ENCODE measurements at regions not wholly inside any gene's neighbourhood (a gene's known extent, or its start where the extent isn't known, plus 50 kb on each side); places are given as distances from the start of the nearest gene placed in this dataset.
A peak's percentile ranks its signal among the peaks of the same experiment; 100 is the strongest.
"Not testable (repeated sequence)": the region's sequence is repeated elsewhere in the genome, so short reads cannot be mapped to it uniquely, and the experiment has no call there.

DNA sequence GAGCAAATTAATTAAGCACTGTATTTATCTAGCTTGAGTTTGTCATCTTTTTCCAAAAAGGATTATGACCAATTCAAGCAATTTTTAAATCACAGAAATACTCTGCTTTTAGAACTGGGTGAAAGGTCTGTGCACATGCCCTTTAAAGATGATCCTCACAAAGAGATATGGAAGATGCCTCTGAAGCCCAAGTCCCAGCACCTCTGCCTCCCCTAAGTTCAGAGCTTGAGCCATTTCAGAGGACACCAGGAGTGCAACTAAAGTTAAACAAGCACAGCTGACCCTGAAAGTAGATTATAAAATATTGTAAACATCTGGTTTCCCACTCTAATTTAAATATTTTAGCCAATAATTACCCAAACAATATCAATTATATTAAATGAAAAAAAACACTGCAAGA is 139.5 kb upstream of the BEND6 start:
- TF ChIP-seq POLR2AphosphoS5 (IDR thresholded peaks at IDR 0.05), result no peak
- TF ChIP-seq POLR2A (IDR thresholded peaks at IDR 0.05), result no peak
- TF ChIP-seq, protein P1, sequence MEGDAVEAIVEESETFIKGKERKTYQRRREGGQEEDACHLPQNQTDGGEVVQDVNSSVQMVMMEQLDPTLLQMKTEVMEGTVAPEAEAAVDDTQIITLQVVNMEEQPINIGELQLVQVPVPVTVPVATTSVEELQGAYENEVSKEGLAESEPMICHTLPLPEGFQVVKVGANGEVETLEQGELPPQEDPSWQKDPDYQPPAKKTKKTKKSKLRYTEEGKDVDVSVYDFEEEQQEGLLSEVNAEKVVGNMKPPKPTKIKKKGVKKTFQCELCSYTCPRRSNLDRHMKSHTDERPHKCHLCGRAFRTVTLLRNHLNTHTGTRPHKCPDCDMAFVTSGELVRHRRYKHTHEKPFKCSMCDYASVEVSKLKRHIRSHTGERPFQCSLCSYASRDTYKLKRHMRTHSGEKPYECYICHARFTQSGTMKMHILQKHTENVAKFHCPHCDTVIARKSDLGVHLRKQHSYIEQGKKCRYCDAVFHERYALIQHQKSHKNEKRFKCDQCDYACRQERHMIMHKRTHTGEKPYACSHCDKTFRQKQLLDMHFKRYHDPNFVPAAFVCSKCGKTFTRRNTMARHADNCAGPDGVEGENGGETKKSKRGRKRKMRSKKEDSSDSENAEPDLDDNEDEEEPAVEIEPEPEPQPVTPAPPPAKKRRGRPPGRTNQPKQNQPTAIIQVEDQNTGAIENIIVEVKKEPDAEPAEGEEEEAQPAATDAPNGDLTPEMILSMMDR (IDR thresholded peaks at IDR 0.05), result no peak
- TF ChIP-seq EP300 (IDR thresholded peaks at IDR 0.05), result no peak
- no peaks in the 10 kb centered on the region for H3K27me3 ChIP-seq
- no peak for DNase-seq
- no peak overlapping the region for H3K4me3 ChIP-seq
- no peaks in the 10 kb centered on the region for H3K4me1 ChIP-seq
- H3K36me3 ChIP-seq, result no peaks in the 10 kb centered on the region
- no peak for ATAC-seq (ENCODE audit: low FRiP score in 2 of 2)
- no peaks in the 10 kb centered on the region for H3K9me3 ChIP-seq
- H3K27ac ChIP-seq, result no peak overlapping the region

DNA sequence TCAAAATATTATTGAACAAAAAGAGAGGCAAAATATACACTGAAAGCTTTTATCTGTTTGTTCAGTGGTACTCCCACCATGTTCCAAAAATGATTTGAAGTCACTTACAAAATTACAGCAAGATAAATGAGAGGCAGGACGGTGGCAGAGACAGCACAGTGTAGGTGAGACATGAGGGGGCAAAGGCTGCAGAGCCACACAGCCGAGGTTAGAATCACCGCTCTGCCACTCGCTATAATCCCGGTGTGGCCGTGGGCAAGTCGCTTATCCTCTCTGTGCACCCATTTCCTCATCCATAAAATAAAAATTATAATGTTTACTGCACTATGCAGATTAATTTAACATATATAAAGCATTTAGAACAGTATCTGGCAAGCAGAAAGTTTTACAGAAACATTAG is 140.1 kb upstream of the BEND6 start:
- DNase-seq, result no peak
- Histone ChIP-seq H3K4me1 (no peaks in the 10 kb centered on the region), H3K4me3 (no peak overlapping the region), H3K9me3 (no peaks in the 10 kb centered on the region), H3K27ac (no peak overlapping the region), H3K27me3 (no peaks in the 10 kb centered on the region), H3K36me3 (no peaks in the 10 kb centered on the region)
- ATAC-seq (ENCODE audit: low FRiP score in 2 of 2), result no peak
- 91 to 92% methylated on average over 7 of the region's 7 CpGs for WGBS, 2 donors
- TF ChIP-seq POLR2A (IDR thresholded peaks at IDR 0.05) (no peak), POLR2AphosphoS5 (IDR thresholded peaks at IDR 0.05) (no peak)

DNA sequence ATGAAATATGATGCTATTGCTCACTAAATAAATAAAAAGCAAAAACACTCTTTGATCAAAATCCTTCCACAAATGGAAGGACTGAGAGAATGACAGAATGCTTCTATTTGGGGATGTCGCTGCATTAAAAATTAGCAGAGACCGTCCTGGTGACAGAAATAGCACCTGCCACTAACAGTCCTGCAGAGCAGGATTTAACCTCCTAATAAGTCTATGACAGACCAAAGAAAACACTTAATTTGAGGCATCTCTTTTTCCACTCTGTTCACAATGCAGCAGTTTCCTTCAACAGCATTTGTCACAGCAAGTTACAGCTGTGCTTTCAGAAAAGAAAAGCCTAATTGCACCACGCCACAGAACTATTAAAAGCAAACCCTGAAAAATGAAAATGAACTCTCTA is 140.6 kb upstream of the BEND6 start:
- Histone ChIP-seq H3K4me1 (no peaks in the 10 kb centered on the region), H3K27ac (no peak overlapping the region), H3K27me3 (no peaks in the 10 kb centered on the region), H3K36me3 (no peaks in the 10 kb centered on the region), H3K4me3 (no peak overlapping the region), H3K9me3 (no peaks in the 10 kb centered on the region)
- DNase-seq, result no peak
- no peak for TF ChIP-seq POLR2A (IDR thresholded peaks at IDR 0.05)
- TF ChIP-seq, protein P1 (IDR thresholded peaks at IDR 0.05), result no peak
- no peak for TF ChIP-seq POLR2AphosphoS5 (IDR thresholded peaks at IDR 0.05)
- WGBS, 2 donors, result 87 to 88% methylated on average over 3 of the region's 3 CpGs
- no peak for ATAC-seq (ENCODE audit: low FRiP score in 2 of 2)

DNA sequence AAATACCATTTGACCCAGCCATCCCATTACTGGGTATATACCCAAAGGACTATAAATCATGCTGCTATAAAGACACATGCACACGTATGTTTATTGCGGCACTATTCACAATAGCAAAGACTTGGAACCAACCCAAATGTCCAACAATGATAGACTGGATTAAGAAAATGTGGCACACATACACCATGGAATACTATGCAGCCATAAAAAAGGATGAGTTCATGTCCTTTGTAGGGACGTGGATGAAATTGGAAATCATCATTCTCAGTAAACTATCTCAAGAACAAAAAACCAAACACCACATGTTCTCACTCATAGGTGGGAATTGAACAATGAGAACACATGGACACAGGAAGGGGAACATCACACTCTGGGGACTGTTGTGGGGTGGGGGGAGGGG is 142.1 kb upstream of the BEND6 start:
- H3K4me3 ChIP-seq; H3K36me3 ChIP-seq; H3K9me3 ChIP-seq; H3K4me1 ChIP-seq; DNase-seq; H3K27me3 ChIP-seq; ATAC-seq (ENCODE audit: low FRiP score in 2 of 2); H3K27ac ChIP-seq: not testable (repeated sequence)
- WGBS, 2 donors, result 80% methylated on average over 1 of the region's 3 CpGs

DNA sequence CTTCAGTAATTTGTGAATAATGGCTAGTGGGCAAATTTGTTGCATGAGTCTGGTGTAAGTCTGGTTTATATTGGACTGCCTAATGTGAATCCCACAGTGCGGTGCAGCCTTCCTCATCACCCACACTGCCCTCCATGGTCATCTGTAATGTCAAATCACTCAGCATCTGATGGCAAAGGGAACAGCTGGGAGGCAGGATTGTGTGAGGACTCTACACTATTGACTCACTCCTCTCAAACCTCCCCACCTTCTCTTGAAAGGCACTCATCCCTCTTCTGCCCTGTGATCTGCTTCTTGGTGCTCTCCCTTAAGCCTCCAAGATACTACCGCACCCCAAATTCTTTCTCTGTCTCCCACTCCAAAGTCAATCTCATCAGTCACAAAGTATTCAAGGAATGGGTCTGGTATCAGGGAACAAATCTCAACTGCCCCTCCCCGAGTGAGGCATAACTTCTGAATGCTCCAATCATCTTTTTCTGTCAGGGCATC is 146.0 kb upstream of the BEND6 start:
- DNase-seq, result no peak
- Histone ChIP-seq H3K36me3 (no peaks in the 10 kb centered on the region), H3K4me1 (peaks cover 0 to 5% (median 0%) of the 10 kb centered on the region in 4 donors), H3K27me3 (no peaks in the 10 kb centered on the region), H3K9me3 (no peaks in the 10 kb centered on the region), H3K4me3 (no peak overlapping the region), H3K27ac (no peak overlapping the region)
- WGBS, 2 donors, result 61 to 78% methylated on average over 3 of the region's 3 CpGs
- TF ChIP-seq EP300 (IDR thresholded peaks at IDR 0.05) (peak in 1 of 4 donors; percentile 51), POLR2AphosphoS5 (IDR thresholded peaks at IDR 0.05) (no peak)
- peak; percentile 42 to 75 for ATAC-seq (ENCODE audit: low FRiP score in 2 of 2)

DNA sequence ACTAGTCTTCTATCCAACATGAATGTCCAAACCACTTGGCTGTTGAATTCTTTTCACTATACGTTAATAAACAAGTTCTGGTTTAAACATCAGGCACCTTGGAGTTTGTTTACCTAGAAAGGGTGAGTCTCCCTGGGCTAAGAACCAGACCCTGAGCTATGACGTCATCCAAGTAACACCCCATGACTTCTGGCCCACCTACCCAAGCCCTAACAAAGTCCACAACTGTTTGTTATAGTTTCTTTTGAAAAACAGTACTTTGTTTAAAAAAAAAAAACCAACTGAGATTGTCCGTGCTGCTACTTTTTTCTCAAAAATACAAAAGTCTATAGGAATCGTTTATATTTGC is 146.9 kb upstream of the BEND6 start:
- Histone ChIP-seq H3K4me1 (peaks cover 0 to 5% (median 0%) of the 10 kb centered on the region in 4 donors), H3K4me3 (no peak overlapping the region), H3K36me3 (no peaks in the 10 kb centered on the region), H3K27ac (no peak overlapping the region), H3K27me3 (no peaks in the 10 kb centered on the region), H3K9me3 (no peaks in the 10 kb centered on the region)
- TF ChIP-seq POLR2A (IDR thresholded peaks at IDR 0.05) (no peak), POLR2AphosphoS5 (IDR thresholded peaks at IDR 0.05) (no peak), EP300 (IDR thresholded peaks at IDR 0.05) (no peak)
- TF ChIP-seq, protein P1 (IDR thresholded peaks at IDR 0.05), result no peak
- DNase-seq (no peak), ATAC-seq (ENCODE audit: low FRiP score in 2 of 2) (no peak)
- 77 to 80% methylated on average over 4 of the region's 4 CpGs for WGBS, 2 donors

Measured in upper lobe of left lung (tissue), 6 donors.